HEK293 (cell line): ENCODE measurements at regions not wholly inside any gene's neighbourhood (a gene's known extent, or its start where the extent isn't known, plus 50 kb on each side); places are given as distances from the start of the nearest gene placed in this dataset.

Experiments
- CTCF ChIP-seq: fragments of 450-650 bp; formaldehyde crosslinking; IDR thresholded peaks from 2 replicates; pipeline ENCODE4 v1.5.1; 2016; ENCODE audit warnings: missing biosample characterization, missing genetic modification characterization
- ELK4 ChIP-seq: IDR thresholded peaks from 2 replicates; pipeline ENCODE4 v1.6.1; 2011; ENCODE audit warnings: mild to moderate bottlenecking, low read depth, low read length, borderline replicate concordance
- PATZ1 ChIP-seq: fragments of 450-650 bp; formaldehyde crosslinking; IDR thresholded peaks from 2 replicates; pipeline ENCODE4 v1.5.1; 2016; ENCODE audit warnings: missing biosample characterization, missing genetic modification characterization
- ZNF426 ChIP-seq: fragments of 450-650 bp; formaldehyde crosslinking; IDR thresholded peaks from 2 replicates; pipeline ENCODE4 v1.5.1; 2017; ENCODE audit warnings: missing biosample characterization, missing genetic modification characterization, mild to moderate bottlenecking, inconsistent platforms, moderate library complexity
- ZNF585B ChIP-seq: fragments of 450-650 bp; formaldehyde crosslinking; IDR thresholded peaks from 2 replicates; pipeline ENCODE4 v1.5.1; 2016; ENCODE audit warnings: missing biosample characterization, missing genetic modification characterization
- ZNF645 ChIP-seq: fragments of 450-650 bp; formaldehyde crosslinking; IDR thresholded peaks from 2 replicates; pipeline ENCODE4; 2016; ENCODE audit warnings: missing biosample characterization, missing genetic modification characterization

GRCh38 chr5:2203774-2204173, 321.0 kb upstream of the IRX4 start:
- no peak for TF ChIP-seq CTCF (tag by site-specific recombination)
- no peak for TF ChIP-seq ZNF585B (tag by site-specific recombination)
- TF ChIP-seq ELK4 = no peak
- no peak for TF ChIP-seq ZNF645
- TF ChIP-seq PATZ1 (tag by site-specific recombination) = no peak
- TF ChIP-seq ZNF426 (tag by site-specific recombination) = no peak
